GM20000 (cell line): ENCODE measurements at regions not wholly inside any gene's neighbourhood (a gene's known extent, or its start where the extent isn't known, plus 50 kb on each side); places are given as distances from the start of the nearest gene placed in this dataset.
"Not testable (repeated sequence)": the region's sequence is repeated elsewhere in the genome, so short reads cannot be mapped to it uniquely, and the experiment has no call there.

Experiments used
- DNase-seq: peaks from one replicate; pipeline ENCODE4 v3.0.0; 2012; ENCODE audit warnings: low spot score
- TF ChIP-seq, protein P1 (sequence below): IDR thresholded peaks from 2 replicates; pipeline ENCODE4 v1.5.1; 2012; ENCODE audit warnings: mild to moderate bottlenecking, control low read depth; ENCODE audit errors: extremely low read depth, missing control alignments

DNA sequence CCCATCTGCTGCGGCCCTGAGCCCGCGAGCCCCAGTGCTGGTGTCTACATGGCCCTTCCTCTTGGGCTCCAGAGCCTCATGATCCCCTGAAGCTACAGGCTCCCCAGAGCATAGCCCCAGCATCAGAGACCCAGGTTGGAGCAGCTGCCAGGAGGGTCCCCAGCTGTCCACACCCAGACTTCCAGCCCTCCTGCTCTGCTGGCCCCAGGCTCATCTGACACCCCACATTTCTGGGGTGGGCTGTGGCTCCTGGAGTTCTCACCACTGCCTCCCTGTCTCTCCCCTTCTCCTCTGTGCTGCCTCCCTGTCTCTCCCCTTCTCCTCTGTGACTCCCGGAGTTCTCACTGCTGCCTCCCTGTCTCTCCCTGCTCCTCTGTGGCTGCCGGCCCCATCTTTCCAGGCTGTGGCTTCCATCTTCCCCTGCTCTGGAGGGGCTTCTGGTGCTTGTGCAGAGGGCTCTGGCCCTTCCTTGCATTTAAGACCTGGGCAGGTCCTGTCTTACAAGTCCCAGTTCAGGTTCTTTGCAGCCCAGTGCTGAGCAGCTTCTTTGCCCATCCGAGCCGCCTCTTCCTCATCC, 108.1 kb downstream of the ERMARD start:
- no peak for DNase-seq
- TF ChIP-seq, protein P1, sequence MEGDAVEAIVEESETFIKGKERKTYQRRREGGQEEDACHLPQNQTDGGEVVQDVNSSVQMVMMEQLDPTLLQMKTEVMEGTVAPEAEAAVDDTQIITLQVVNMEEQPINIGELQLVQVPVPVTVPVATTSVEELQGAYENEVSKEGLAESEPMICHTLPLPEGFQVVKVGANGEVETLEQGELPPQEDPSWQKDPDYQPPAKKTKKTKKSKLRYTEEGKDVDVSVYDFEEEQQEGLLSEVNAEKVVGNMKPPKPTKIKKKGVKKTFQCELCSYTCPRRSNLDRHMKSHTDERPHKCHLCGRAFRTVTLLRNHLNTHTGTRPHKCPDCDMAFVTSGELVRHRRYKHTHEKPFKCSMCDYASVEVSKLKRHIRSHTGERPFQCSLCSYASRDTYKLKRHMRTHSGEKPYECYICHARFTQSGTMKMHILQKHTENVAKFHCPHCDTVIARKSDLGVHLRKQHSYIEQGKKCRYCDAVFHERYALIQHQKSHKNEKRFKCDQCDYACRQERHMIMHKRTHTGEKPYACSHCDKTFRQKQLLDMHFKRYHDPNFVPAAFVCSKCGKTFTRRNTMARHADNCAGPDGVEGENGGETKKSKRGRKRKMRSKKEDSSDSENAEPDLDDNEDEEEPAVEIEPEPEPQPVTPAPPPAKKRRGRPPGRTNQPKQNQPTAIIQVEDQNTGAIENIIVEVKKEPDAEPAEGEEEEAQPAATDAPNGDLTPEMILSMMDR = no peak

DNA sequence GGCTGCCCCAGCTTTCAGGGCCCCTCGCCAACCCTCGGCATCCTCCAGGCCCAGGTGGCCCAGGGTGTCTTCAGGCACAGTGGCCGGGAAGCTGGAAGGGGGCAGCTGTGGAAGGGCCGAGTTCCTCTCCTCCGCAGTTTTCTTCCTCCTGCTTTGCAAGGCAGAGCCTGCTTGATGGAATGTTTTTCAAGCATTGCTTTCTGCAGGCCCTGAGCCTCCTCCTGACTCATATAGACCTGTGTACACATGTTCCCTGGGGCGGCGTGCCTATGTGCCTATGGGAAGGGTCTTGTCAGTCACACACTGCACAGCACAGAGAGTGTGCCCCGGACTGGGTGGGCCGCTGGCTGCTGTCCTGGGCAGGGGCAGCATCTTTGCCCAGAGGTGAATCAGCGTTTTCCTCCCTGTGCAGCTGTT, 107.5 kb downstream of the ERMARD start:
- TF ChIP-seq, protein P1 = no peak
- no peak for DNase-seq

DNA sequence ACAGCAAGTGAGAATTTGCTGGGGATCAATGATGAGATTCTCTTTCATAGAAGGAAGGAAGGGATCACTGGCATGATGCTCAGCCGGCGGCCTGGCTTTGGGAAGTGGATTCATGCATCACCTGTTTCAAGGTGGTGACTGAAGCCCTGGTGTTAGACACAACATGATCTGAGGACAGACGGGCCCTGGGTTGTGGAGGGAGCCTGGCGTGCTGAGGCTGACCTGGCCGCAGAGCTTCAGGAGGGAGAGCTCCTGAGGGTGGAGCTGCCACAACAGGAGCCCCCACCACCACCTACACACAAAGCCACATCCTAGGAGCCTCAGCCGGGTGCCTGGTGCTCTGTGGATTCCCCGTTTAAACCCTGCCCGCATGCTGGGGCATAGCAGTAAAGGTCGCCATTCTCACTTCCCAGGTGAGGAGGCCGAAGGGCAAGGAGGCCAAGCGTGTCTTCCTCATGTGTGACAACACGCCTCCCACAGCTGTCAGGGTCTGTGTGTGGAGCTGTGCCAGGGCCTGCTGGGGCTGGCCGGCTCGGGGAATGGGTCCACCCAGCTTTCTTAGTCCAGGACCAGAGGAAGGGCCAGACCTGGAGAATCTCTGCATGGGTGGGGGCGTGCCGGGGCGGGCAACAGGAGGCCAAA, 107.0 kb downstream of the ERMARD start:
- DNase-seq = no peak

DNA sequence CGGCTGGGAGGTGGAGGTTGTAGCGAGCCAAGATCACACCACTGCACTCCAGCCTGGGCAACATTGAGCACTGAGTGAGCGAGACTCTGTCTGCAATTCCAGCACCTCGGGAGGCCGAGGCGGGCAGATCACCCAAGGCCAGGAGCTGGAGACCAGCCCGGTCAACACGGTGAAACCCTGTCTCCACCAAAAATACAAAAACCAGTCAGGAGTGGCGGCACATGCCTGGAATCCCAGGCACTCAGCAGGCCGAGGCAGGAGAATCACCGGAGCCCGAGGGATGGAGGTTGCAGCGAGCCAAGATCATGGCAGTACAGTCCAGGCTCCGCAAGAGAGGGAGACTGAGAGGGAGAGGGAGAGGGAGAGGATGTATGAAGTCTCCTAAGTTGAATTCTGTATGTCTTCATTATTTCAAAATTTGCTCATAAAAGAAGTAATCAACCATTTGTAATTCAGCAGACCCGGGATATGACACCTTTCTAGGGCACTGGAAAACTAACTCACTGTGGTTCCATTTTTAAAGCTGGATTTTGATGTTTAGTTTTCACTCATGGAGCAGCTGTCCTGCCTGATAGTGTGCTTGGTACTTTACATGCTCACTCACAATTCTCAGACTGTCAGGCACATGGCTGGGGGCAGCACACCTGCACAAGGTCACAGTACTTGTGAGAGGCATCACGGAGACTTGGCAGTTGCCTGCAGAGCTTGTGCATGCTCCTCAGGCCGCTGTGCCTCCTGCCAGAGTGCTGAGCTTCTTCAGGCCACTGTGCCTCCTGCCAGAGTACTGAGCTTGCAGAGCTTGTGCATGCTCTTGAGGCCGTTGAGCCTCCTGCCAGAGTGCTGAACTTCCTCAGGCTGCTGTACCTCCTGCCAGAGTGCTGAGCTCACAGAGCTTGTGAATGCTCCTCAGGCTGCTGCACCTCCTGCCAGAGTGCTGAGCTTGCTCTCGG, 106.2 kb downstream of the ERMARD start:
- TF ChIP-seq, protein P1 = no peak
- no peak for DNase-seq

More for the DNA sequence above, 107.0 kb downstream of the ERMARD start:
- TF ChIP-seq, protein P1 = no peak

DNA sequence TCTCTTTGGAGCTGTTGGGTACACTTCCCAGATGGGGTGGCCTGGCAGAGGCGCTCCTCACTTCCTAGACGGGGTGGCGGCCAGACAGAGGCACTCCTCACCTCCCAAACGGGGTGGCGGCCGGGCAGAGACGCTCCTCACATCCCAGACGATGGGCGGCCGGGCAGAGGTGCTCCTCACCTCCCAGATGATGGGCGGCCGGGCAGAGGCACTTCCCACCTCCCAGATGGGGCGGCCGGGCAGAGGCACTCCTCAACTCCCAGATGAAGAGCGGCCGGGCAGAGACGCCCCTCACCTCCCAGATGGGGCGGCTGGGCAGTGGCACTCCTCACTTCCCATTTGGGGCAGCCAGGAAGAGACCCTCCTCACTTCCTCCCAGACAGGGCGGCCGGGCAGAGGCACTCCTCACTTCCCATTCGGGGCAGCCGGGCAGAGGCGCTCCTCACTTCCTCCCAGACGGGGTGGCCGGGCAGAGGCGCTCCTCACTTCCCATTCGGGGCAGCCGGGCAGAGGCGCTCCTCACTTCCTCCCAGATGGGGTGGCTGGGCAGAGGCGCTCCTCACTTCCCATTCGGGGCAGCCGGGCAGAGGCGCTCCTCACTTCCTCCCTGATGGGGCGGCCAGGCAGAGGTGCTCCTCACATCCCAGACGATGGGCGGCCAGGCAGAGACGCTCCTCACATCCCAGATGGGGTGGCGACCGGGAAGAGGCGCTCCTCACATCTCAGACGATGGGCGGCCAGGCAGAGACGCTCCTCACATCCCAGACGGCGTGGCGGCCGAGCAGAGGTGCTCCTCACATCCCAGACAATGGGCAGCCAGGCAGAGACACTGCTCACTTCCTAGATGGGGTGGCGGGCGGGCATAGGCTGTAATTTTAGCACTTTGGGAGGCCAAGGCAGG, 105.3 kb downstream of the ERMARD start:
- not testable (repeated sequence) for DNase-seq

DNA sequence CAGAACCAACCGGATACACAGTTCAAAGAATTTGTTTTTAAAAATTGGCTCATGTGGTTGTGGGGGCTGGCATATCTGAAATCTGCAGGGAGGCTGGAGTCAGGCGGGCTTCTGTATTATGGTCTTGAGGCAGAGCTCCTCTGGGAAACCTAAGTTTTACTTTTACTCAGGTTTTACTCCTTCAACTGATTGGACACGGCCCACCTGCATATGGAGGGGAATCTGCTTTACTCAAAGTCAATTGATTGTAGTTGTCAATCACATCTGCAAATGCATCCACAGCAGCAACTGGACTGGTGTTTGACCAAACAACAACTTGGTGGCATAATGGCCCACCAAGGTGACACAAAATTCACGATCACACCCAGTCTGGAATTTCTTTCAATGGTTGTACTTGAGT, 103.4 kb downstream of the ERMARD start:
- TF ChIP-seq, protein P1 = no peak

DNA sequence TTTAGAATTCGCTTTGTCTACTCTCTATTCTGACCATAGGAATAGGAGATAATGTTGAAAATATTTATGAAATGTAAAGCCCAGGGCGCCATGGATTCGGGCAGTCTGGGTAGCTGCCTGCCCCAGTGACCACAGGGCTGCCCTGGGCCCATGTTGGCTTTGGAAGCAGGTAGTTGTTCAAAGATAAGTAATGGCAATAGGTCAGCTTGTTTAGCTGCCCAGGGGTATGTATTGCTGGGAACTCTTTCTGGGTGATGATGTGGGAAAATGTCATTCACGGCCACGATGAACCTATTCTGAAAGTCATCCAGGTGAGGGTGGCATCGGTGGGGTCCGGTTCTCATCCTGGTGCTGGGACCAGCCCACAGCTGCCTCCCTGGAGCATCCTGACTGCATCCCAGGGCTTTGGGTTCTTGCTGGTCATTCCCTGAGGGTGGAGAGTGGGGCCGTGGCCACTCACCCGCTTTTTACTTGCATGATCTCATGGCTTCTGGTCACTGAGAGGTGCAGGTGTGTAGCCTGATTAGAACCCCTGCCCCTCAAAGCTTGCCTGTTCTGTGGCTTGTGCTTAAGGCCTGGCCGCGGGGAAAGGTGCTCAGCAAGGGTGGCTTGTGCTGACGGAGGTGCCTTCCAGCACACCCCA, 102.8 kb downstream of the ERMARD start:
- DNase-seq = no peak
- TF ChIP-seq, protein P1 = no peak

More for the DNA sequence above, 103.4 kb downstream of the ERMARD start:
- DNase-seq = no peak
